Psoas muscle (tissue), 7 donors: ENCODE measurements at regions not wholly inside any gene's neighbourhood (a gene's known extent, or its start where the extent isn't known, plus 50 kb on each side); places are given as distances from the start of the nearest gene placed in this dataset.

Experiments used
- ATAC-seq, 4 donors: fragments of 200-7000 bp; cut with Tn5 transposase; one replicate each; pipeline ENCODE4 v1.9.1; 2020; ENCODE audit warnings: moderate library complexity in 3 of 4, mild to moderate bottlenecking in 2 of 4
- DNase-seq, 2 donors: peaks; one replicate each; pipeline ENCODE4 v3.0.0-alpha.2; 2020
- H3K27ac ChIP-seq: fragments of 200-600 bp; one replicate; pipeline ENCODE4 v1.8.0; 2022
- H3K27me3 ChIP-seq, 3 donors: fragments of 200-600 bp in 1 of 3; one replicate each; pipeline versions ENCODE4 v1.6.1 to v1.8.0; 2013 to 2022; ENCODE audit warnings: low read length in 2 of 3, mild to moderate bottlenecking in 2 of 3, moderate library complexity in 1 of 3; ENCODE audit not compliant: insufficient read depth in 3 of 3
- H3K36me3 ChIP-seq, 2 donors: fragments of 200-600 bp in 1 of 2; one replicate each; pipeline versions ENCODE4 v1.6.1 to v1.8.0; 2013 to 2022; ENCODE audit warnings: low read depth in 1 of 2, mild to moderate bottlenecking in 1 of 2, moderate library complexity in 1 of 2; ENCODE audit not compliant: insufficient read depth in 1 of 2
- H3K4me1 ChIP-seq: fragments of 200-600 bp; one replicate; pipeline ENCODE4 v1.8.0; 2022
- H3K4me3 ChIP-seq: fragments of 200-600 bp; one replicate; pipeline ENCODE4 v1.8.0; 2022; ENCODE audit warnings: mild to moderate bottlenecking
- H3K9me3 ChIP-seq: fragments of 200-600 bp; one replicate; pipeline ENCODE4 v1.8.0; 2022
- CTCF ChIP-seq: fragments of 200-600 bp; IDR thresholded peaks from one replicate; pipeline ENCODE4 v1.8.0; 2022; ENCODE audit warnings: antibody characterized with exemption
- WGBS, 3 donors: extraction: QIAGEN DNeasy Blood & Tissue Kit; methylation state at CpG; one replicate each; pipeline versions ENCODE4 v1.1.6 to v1.1.7; 2013; 5-methylcytosine and 5-hydroxymethylcytosine counted together
- intact Hi-C, 2 donors: fragments of 100-400 bp; cut with DNase I; formaldehyde crosslinking; loops; one replicate each; pipeline versions ENCODE4 v1.11.0 to v1.14.2; 2022
- donor health status: healthy with polysubstance abuse.
- donor health status: DM: no; HTN: no; CAD: no; lungs with moderate emphysema.
- donor health status: Bipolar disorder and iron deficiency.
- donor health status: healthy.
- donor health status: DM: yes; HTN: yes; CAD: no.
- donor health status: DM: no; HTN: no; CAD: no.
- donor health status: DM: yes; HTN: yes; CAD: no.

GRCh38 chr9:115943431-115944165 lies 210.0 kb upstream of the PAPPA start:
- DNase-seq, result no peak
- no peaks in the 10 kb centered on the region for H3K9me3 ChIP-seq
- no peak overlapping the region for H3K4me3 ChIP-seq
- H3K36me3 ChIP-seq, result no peaks in the 10 kb centered on the region
- ATAC-seq, result no peak
- H3K27ac ChIP-seq, result peak overlapping the region; percentile 54
- intact Hi-C loops, result no loop called here
- no peaks in the 10 kb centered on the region for H3K4me1 ChIP-seq
- no peak for TF ChIP-seq CTCF
- no peaks in the 10 kb centered on the region for H3K27me3 ChIP-seq

- no peaks in the 10 kb centered on the region for H3K36me3 ChIP-seq
- TF ChIP-seq CTCF, result no peak
- H3K9me3 ChIP-seq, result no peaks in the 10 kb centered on the region
- no peak overlapping the region for H3K4me3 ChIP-seq
- peak; percentile 61 to 87 (median 82) for ATAC-seq
- WGBS, 3 donors, result 28 to 39% (median 35%) methylated on average over 10 of the region's 10 CpGs
- no peaks in the 10 kb centered on the region for H3K4me1 ChIP-seq
- intact Hi-C loops, result no loop called here
- H3K27me3 ChIP-seq, result no peaks in the 10 kb centered on the region
- peak overlapping the region; percentile 54 for H3K27ac ChIP-seq
- DNase-seq, result peak; percentile 82 to 89
Measured at GRCh38 chr9:115944166-115944948, 209.2 kb upstream of the PAPPA start.

- no peak for TF ChIP-seq CTCF
- Histone ChIP-seq H3K27me3 (no peaks in the 10 kb centered on the region), H3K4me3 (no peak overlapping the region), H3K36me3 (no peaks in the 10 kb centered on the region), H3K4me1 (no peaks in the 10 kb centered on the region), H3K9me3 (no peaks in the 10 kb centered on the region), H3K27ac (peak overlapping the region; percentile 2)
- peak in 1 of 4 donors; percentile 42 for ATAC-seq
- intact Hi-C loops, result no loop called here
- no peak for DNase-seq
Measured at GRCh38 chr9:115945009-115945431, 208.6 kb upstream of the PAPPA start.

- TF ChIP-seq CTCF, result no peak
- no peak for DNase-seq
- H3K4me3 ChIP-seq, result no peak overlapping the region
- intact Hi-C loops, result no loop called here
- no peaks in the 10 kb centered on the region for H3K4me1 ChIP-seq
- ATAC-seq, result no peak
- H3K27ac ChIP-seq, result no peak overlapping the region
- no peaks in the 10 kb centered on the region for H3K27me3 ChIP-seq
- H3K9me3 ChIP-seq, result no peaks in the 10 kb centered on the region
- whole genome bisulfite sequencing, 3 donors, result 59 to 66% (median 63%) methylated on average over 2 of the region's 2 CpGs
- no peaks in the 10 kb centered on the region for H3K36me3 ChIP-seq
Measured at GRCh38 chr9:115946530-115946929, 207.1 kb upstream of the PAPPA start.
